T-helper 1 cell treated with Interleukin-12 subunit alpha and Interleukin-12 subunit beta and Interleukin-4 antibody, amounts not matched to agents 30 μg/mL and 1 μg/mL, for 36 hours (primary cell): ENCODE measurements at regions not wholly inside any gene's neighbourhood (a gene's known extent, or its start where the extent isn't known, plus 50 kb on each side); places are given as distances from the start of the nearest gene placed in this dataset.
A peak's percentile ranks its signal among the peaks of the same experiment; 100 is the strongest.

Experiments used
- H3K27ac Mint-ChIP-seq: one replicate; pipeline ENCODE4 v1.8.0; 2021; ENCODE audit warnings: mild to moderate bottlenecking, mixed read lengths
- H3K27me3 Mint-ChIP-seq: one replicate; pipeline ENCODE4 v1.8.0; 2021; ENCODE audit warnings: low read depth, mixed read lengths
- H3K36me3 Mint-ChIP-seq: one replicate; pipeline ENCODE4 v1.8.0; 2021; ENCODE audit warnings: low read depth, mixed read lengths
- H3K4me1 Mint-ChIP-seq: one replicate; pipeline ENCODE4 v1.8.0; 2021; ENCODE audit warnings: low read depth, mixed read lengths
- H3K4me3 Mint-ChIP-seq: one replicate; pipeline ENCODE4 v1.8.0; 2021; ENCODE audit warnings: mild to moderate bottlenecking, moderate library complexity, mixed read lengths
- H3K9me3 Mint-ChIP-seq: one replicate; pipeline ENCODE4 v1.8.0; 2021; ENCODE audit warnings: mixed read lengths

DNA sequence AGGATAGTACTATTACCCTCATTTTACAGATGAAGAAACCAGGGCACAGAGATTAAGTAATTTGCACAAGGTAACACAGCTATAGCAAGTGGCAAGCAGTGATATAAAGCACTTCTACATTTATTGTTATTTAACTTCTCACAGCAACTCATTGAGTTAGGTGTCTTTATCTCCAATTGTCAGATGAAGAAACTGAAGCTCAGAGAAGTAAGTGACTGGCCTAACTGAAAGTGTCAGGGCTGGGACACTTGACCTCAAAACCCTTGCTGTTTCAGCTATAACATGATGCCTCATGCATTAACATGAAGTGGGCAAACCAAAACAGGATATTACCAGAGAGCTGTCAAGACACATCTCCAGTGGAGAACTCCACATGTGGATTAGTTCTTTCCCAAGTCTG, 65.8 kb upstream of the LEKR1 start:
- no peak overlapping the region for H3K27ac Mint-ChIP-seq
- no peaks in the 10 kb centered on the region for H3K27me3 Mint-ChIP-seq
- peaks cover 4% of the 10 kb centered on the region for H3K36me3 Mint-ChIP-seq

GRCh38 chr3:156761007-156761406, 65.1 kb upstream of the LEKR1 start:
- H3K36me3 Mint-ChIP-seq, result peaks cover 6% of the 10 kb centered on the region
- peaks cover 8% of the 10 kb centered on the region for H3K4me1 Mint-ChIP-seq
- H3K27ac Mint-ChIP-seq, result no peak overlapping the region
- no peaks in the 10 kb centered on the region for H3K27me3 Mint-ChIP-seq
- no peak overlapping the region for H3K4me3 Mint-ChIP-seq
- no peaks in the 10 kb centered on the region for H3K9me3 Mint-ChIP-seq

More for the DNA sequence above, 65.8 kb upstream of the LEKR1 start:
- Mint-ChIP-seq H3K9me3 (no peaks in the 10 kb centered on the region), H3K4me3 (no peak overlapping the region), H3K4me1 (peaks cover 8% of the 10 kb centered on the region)

DNA sequence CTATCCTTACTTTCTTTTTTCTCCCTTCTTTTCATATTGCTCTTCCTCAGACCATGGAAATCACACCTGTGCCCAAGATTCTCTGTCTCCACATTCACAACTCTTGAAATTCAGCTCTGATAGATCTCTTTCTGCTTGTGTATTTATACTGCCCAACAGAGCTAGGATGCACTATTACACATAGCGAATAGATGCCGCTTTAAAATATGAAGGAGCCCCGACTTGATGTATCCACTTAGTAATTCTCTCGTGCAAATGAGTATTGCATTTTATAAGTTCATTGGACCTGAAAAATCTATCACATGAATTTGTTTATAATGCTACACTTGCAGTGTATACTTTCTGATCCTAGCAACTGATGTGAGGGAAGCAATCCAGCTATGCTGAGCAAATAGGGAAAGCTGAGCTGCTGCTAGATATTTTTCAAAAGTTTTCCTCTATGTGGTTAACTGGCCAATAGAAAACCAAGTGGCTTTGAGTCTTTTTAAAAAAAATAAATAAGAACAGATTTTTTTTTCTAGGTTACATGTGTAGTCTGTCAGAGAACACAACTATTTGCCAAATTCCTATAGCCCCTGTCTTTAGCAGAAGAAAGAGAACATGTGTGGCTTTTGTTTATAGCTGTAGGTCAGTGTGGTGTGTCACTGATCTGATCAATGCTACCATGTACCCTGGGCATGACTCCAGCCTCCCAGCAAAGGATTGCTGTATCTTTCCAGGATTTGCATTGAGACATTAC, 64.3 kb upstream of the LEKR1 start:
- no peaks in the 10 kb centered on the region for H3K9me3 Mint-ChIP-seq
- peaks cover 6% of the 10 kb centered on the region for H3K36me3 Mint-ChIP-seq
- no peak overlapping the region for H3K4me3 Mint-ChIP-seq
- H3K27ac Mint-ChIP-seq, result peak overlapping the region; percentile 60
- peaks cover 8% of the 10 kb centered on the region for H3K4me1 Mint-ChIP-seq
- H3K27me3 Mint-ChIP-seq, result no peaks in the 10 kb centered on the region

GRCh38 chr3:156762631-156763185, 63.4 kb upstream of the LEKR1 start:
- H3K27me3 Mint-ChIP-seq, result no peaks in the 10 kb centered on the region
- H3K4me1 Mint-ChIP-seq, result peaks cover 8% of the 10 kb centered on the region
- H3K27ac Mint-ChIP-seq, result no peak overlapping the region
- H3K4me3 Mint-ChIP-seq, result no peak overlapping the region
- peaks cover 4% of the 10 kb centered on the region for H3K36me3 Mint-ChIP-seq
- H3K9me3 Mint-ChIP-seq, result no peaks in the 10 kb centered on the region

DNA sequence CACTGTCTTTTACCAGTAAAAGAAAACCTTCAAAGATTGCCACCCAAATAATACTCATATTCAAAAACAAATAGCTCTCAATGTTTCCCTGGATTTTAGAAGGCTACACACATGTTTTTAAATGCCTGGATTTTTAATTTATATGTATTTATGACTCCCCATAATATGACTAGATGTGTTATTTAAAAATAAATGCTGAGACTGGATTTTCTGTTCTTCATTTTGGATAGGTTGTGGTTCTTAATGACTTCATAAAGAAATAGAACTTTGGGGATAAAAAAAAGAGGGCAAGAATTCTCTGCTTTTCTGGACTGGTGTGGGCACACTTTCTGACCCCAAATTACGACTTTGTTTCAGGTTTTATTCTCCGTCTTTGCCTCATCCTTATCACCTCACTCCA, 62.8 kb upstream of the LEKR1 start:
- Mint-ChIP-seq H3K36me3 (peaks cover 4% of the 10 kb centered on the region), H3K4me3 (no peak overlapping the region), H3K27ac (no peak overlapping the region), H3K9me3 (no peaks in the 10 kb centered on the region), H3K27me3 (no peaks in the 10 kb centered on the region), H3K4me1 (peaks cover 8% of the 10 kb centered on the region)

DNA sequence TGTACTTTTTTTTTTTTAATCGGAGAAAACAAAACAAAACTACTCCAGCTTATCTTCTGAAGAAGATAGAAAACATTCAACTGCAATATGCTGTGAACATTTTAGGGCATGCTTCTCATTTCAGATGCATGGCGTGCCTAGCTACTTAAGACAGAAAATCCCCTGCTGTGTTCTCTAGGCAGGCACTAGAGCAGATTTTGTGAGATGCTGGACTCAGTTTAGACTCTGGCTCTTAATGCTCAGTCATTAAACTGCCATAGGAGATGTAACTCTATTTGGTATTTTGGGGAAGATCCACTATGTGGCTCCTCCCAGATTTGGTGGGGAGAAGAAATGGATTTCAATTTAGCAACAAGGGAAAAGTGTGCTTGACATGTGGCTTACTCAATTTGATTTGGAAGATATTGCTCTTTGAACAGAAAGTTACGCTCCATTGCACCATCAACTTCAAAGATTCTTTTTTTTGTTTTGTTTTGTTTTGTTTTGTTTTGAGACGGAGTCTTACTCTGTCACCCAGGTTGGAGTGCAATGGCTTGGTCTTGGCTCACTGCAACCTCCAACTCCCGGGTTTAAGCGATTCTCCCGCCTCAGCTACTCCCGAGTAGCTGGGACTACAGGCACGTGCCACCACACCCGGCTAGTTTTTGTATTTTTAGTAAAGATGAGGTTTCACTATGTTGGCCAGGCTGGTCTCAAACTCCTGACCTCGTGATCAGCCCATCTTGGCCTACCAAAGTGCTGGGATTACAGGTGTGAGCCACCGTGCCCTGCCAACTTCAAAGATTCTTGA, 62.0 kb upstream of the LEKR1 start:
- H3K4me1 Mint-ChIP-seq, result peaks cover 8% of the 10 kb centered on the region
- no peaks in the 10 kb centered on the region for H3K9me3 Mint-ChIP-seq
- no peak overlapping the region for H3K27ac Mint-ChIP-seq
- no peaks in the 10 kb centered on the region for H3K27me3 Mint-ChIP-seq
- no peak overlapping the region for H3K4me3 Mint-ChIP-seq
- H3K36me3 Mint-ChIP-seq, result peaks cover 2% of the 10 kb centered on the region

GRCh38 chr3:156764751-156765150, 61.4 kb upstream of the LEKR1 start:
- Mint-ChIP-seq H3K27ac (no peak overlapping the region), H3K4me1 (peaks cover 8% of the 10 kb centered on the region), H3K36me3 (peaks cover 2% of the 10 kb centered on the region), H3K4me3 (no peak overlapping the region), H3K9me3 (no peaks in the 10 kb centered on the region), H3K27me3 (no peaks in the 10 kb centered on the region)

DNA sequence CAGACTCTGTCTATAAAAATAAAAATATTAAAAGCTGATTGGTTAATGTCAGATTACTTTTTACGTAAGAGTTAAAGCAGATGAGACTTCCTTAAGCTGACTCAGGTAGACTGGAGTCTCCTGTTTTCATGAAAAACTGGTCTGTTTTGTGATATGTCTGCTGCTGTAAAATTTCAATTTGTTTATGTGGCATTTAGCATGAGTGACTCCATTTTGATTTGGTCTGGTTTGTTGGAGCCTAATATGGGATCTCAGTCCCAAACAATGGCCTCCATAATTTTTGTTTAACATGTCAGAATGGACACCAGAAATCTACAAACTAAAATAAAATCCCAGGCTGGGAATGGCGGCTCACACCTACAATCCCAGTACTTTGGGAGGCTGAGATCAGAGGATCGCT, 57.8 kb upstream of the LEKR1 start:
- H3K27ac Mint-ChIP-seq, result no peak overlapping the region
- H3K4me3 Mint-ChIP-seq, result no peak overlapping the region
- peaks cover 7% of the 10 kb centered on the region for H3K36me3 Mint-ChIP-seq
- no peaks in the 10 kb centered on the region for H3K27me3 Mint-ChIP-seq
- peaks cover 3% of the 10 kb centered on the region for H3K4me1 Mint-ChIP-seq
- peaks cover 4% of the 10 kb centered on the region for H3K9me3 Mint-ChIP-seq

DNA sequence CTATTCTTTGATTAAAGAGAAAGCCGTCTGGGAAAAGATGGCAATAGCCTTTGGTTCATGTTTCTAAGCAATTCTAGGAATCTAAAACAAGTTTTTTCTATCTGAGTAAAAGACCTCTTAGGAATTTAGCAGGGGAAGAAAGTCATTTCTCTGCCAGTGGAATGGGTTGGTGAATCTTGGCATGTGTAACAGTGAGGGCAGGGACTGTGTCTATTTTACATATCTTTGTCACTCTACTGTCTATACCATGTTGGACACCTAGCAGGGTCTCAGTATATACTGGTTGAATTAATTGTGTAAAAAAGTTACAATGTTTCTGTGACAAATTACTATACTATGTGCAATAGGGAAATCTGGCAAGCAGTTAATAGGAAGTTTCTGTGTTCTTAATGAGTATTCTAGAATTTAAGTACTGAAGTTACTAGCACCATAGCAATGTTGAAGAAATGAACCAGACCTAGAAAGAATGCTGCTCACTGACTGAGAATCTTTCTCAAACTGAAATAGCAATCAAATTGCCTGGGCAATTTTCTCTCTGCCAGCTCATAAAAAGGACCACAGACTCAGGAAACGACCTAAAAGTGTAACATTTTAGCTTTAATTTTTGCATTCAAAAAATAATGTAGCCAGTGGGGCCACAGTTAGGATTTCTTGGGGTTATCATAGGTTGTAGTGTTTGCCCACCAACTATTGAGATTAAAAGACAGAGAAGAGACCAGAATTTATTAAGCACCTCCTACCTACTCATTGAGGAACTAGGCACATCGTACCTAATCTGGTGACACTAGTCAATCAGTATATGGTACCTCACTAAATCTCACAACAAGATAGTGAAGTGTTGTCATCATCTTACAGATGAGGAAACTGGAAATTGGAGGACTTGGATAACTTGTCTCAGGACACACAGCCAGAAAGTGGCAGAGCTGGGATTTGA, 56.2 kb upstream of the LEKR1 start:
- no peak overlapping the region for H3K27ac Mint-ChIP-seq
- H3K36me3 Mint-ChIP-seq, result peaks cover 7% of the 10 kb centered on the region
- peaks cover 3% of the 10 kb centered on the region for H3K4me1 Mint-ChIP-seq
- peaks cover 4% of the 10 kb centered on the region for H3K9me3 Mint-ChIP-seq
- no peak overlapping the region for H3K4me3 Mint-ChIP-seq
- no peaks in the 10 kb centered on the region for H3K27me3 Mint-ChIP-seq

GRCh38 chr3:156770699-156771414, 55.3 kb upstream of the LEKR1 start:
- Mint-ChIP-seq H3K4me1 (peaks cover 3% of the 10 kb centered on the region), H3K9me3 (peaks cover 4% of the 10 kb centered on the region), H3K36me3 (peaks cover 5% of the 10 kb centered on the region), H3K27ac (no peak overlapping the region), H3K4me3 (no peak overlapping the region), H3K27me3 (no peaks in the 10 kb centered on the region)

DNA sequence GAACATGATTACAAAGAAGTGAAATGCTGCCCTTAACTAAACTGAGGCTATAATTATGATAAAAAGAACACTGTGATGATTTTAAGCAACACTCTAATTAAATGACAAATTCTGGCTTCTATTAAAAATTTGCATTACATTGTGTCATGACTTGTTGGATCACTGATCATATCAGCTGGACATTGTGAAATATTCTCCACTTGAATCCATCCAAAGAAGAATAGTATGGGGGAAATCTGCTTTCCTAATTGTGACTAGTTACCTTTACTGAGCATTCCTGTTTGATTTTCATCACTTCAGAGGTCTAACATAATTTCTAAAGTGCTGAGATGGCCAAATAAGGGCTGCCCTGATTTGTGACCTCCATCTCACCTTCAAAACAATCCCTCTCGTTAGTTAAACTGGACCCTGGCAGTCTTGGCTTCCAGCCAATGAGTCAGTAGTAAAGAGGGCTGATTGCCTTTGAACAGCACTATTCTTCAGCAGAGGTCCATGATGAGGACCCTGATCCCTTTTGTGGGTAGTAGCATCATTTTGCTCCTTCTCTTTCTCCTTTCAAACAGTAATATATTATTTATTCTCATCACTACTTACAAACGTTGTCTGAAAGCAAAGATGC, 53.5 kb upstream of the LEKR1 start:
- peaks cover 4% of the 10 kb centered on the region for H3K4me1 Mint-ChIP-seq
- H3K36me3 Mint-ChIP-seq, result peaks cover 5% of the 10 kb centered on the region
- H3K4me3 Mint-ChIP-seq, result no peak overlapping the region
- peaks cover 3% of the 10 kb centered on the region for H3K27me3 Mint-ChIP-seq
- H3K27ac Mint-ChIP-seq, result no peak overlapping the region
- H3K9me3 Mint-ChIP-seq, result peaks cover 4% of the 10 kb centered on the region

DNA sequence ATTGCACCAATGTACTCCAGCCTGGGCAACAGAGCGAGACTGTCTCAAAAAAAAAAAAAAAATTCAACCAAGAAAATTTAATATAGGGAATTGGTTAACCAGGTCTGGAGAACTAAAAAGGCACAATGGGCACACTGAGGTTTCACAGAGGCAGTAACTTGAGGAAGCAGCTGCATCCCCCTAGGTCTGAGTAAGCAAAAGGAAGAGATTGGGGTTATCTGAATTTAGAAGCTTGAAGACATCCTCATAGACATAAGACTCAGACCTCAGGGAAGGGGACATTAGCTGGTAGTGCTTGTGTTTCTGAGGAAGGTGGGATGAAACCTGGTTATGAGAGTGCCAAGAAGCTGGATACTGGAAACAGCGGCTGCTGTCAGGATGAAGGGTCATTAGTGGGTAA, 50.1 kb upstream of the LEKR1 start:
- no peak overlapping the region for H3K4me3 Mint-ChIP-seq
- peaks cover 10% of the 10 kb centered on the region for H3K36me3 Mint-ChIP-seq
- H3K27me3 Mint-ChIP-seq, result peaks cover 3% of the 10 kb centered on the region
- H3K27ac Mint-ChIP-seq, result no peak overlapping the region
- peaks cover 4% of the 10 kb centered on the region for H3K9me3 Mint-ChIP-seq
- peaks cover 6% of the 10 kb centered on the region for H3K4me1 Mint-ChIP-seq
